GM12878 (cell line): ENCODE measurements at regions not wholly inside any gene's neighbourhood (a gene's known extent, or its start where the extent isn't known, plus 50 kb on each side); places are given as distances from the start of the nearest gene placed in this dataset.

Source experiments
- BCL11A ChIP-seq: IDR thresholded peaks from 2 replicates; pipeline ENCODE4 v1.6.1; 2011; ENCODE audit warnings: low read depth, low read length
- BCL3 ChIP-seq: IDR thresholded peaks from 2 replicates; pipeline ENCODE4 v1.6.1; 2011; ENCODE audit warnings: borderline replicate concordance, low read depth, mild to moderate bottlenecking, moderate library complexity, low read length; ENCODE audit not compliant: insufficient read depth, poor library complexity, severe bottlenecking
- BMI1 ChIP-seq: fragments of 450-650 bp; IDR thresholded peaks from 2 replicates; pipeline ENCODE4 v1.6.1; 2016; ENCODE audit warnings: mild to moderate bottlenecking, moderate library complexity, borderline replicate concordance
- CUX1 ChIP-seq: IDR thresholded peaks from 2 replicates; pipeline ENCODE4 v1.6.1; 2012; ENCODE audit warnings: improper control_type of control experiment, low read depth, low read length; ENCODE audit not compliant: insufficient replicate concordance
- IKZF1 ChIP-seq: fragments of 450-650 bp; conservative IDR thresholded peaks from 2 replicates; pipeline ENCODE4 v1.6.1; 2017; ENCODE audit warnings: antibody characterized with exemption, mild to moderate bottlenecking
- KAT2A ChIP-seq: conservative IDR thresholded peaks from 2 replicates; pipeline ENCODE4 v1.6.1; 2011; ENCODE audit warnings: low read depth, low read length; ENCODE audit not compliant: control insufficient read depth
- MEF2B ChIP-seq: fragments of 450-650 bp; IDR thresholded peaks from 2 replicates; pipeline ENCODE4 v1.6.1; 2018; ENCODE audit warnings: mild to moderate bottlenecking, moderate library complexity; ENCODE audit not compliant: partially characterized antibody, poor library complexity, severe bottlenecking
- POU2F2 ChIP-seq: IDR thresholded peaks from 3 replicates; pipeline ENCODE4 v1.6.1; 2011; ENCODE audit warnings: low read depth, mild to moderate bottlenecking, low read length, borderline replicate concordance
- RELB ChIP-seq: fragments of 450-650 bp; IDR thresholded peaks from 2 replicates; pipeline ENCODE4 v1.6.1; 2017; ENCODE audit warnings: low read depth, mild to moderate bottlenecking, moderate library complexity
- TCF12 ChIP-seq: IDR thresholded peaks from 2 replicates; pipeline ENCODE4 v1.6.1; 2011; ENCODE audit warnings: low read depth, mild to moderate bottlenecking, low read length
- ZNF687 ChIP-seq: fragments of 450-650 bp; IDR thresholded peaks from 2 replicates; pipeline ENCODE4 v1.6.1; 2017; ENCODE audit warnings: mild to moderate bottlenecking, moderate library complexity
- ZZZ3 ChIP-seq: IDR thresholded peaks from 2 replicates; pipeline ENCODE4 v1.6.1; 2011; ENCODE audit warnings: low read depth; ENCODE audit not compliant: control insufficient read depth, insufficient read length

GRCh38 chr1:219422811-219423598 is 189.9 kb downstream of the ZC3H11B start (continued):
- peak; percentile 72 for TF ChIP-seq BCL3
- TF ChIP-seq MEF2B: peak; percentile 14
- no peak for TF ChIP-seq POU2F2
- peak; percentile 69; the same call in 1 of the 2 replicates for TF ChIP-seq ZNF687
- TF ChIP-seq KAT2A: no peak
- TF ChIP-seq IKZF1: 0 out of 2 replicates have a peak, but pooled peaks have one; percentile 15
- TF ChIP-seq RELB: peak; percentile 40; the same call in 1 of the 2 replicates
- peak; percentile 32 for TF ChIP-seq CUX1
- TF ChIP-seq TCF12: peak; percentile 59; the same call in 1 of the 2 replicates
- TF ChIP-seq BCL11A: peak; percentile 56; the same call in 1 of the 2 replicates
- TF ChIP-seq BMI1: no peak
- no peak for TF ChIP-seq ZZZ3
